ENCODE measurements at regions not wholly inside any gene's neighbourhood (a gene's known extent, or its start where the extent isn't known, plus 50 kb on each side); places are given as distances from the start of the nearest gene placed in this dataset.

GRCh38 chr20:41686961-41687360, 68.8 kb upstream of the CHD6 start:
- TF ChIP-seq CTCF (IDR thresholded peaks at IDR 0.05) = no peak
- no peak for TF ChIP-seq POLR2A (IDR thresholded peaks at IDR 0.05)
- no peak for TF ChIP-seq EP300 (IDR thresholded peaks at IDR 0.05; ENCODE audit: low read depth)
